AG10803 (cell line): ENCODE measurements at regions not wholly inside any gene's neighbourhood (a gene's known extent, or its start where the extent isn't known, plus 50 kb on each side); places are given as distances from the start of the nearest gene placed in this dataset.

Source experiments
- DNase-seq: peaks from one replicate; pipeline ENCODE4 v3.0.0; 2010; ENCODE audit warnings: low read depth
- H3K4me3 ChIP-seq: 2 replicates; pipeline ENCODE4 v1.5.1; 2011; ENCODE audit warnings: mild to moderate bottlenecking, low read length, control low read depth
- TF ChIP-seq, protein P1 (sequence below): conservative IDR thresholded peaks from 2 replicates; pipeline ENCODE4 v1.5.1; 2011; ENCODE audit warnings: mild to moderate bottlenecking, low read length, control low read depth, inconsistent platforms

DNA sequence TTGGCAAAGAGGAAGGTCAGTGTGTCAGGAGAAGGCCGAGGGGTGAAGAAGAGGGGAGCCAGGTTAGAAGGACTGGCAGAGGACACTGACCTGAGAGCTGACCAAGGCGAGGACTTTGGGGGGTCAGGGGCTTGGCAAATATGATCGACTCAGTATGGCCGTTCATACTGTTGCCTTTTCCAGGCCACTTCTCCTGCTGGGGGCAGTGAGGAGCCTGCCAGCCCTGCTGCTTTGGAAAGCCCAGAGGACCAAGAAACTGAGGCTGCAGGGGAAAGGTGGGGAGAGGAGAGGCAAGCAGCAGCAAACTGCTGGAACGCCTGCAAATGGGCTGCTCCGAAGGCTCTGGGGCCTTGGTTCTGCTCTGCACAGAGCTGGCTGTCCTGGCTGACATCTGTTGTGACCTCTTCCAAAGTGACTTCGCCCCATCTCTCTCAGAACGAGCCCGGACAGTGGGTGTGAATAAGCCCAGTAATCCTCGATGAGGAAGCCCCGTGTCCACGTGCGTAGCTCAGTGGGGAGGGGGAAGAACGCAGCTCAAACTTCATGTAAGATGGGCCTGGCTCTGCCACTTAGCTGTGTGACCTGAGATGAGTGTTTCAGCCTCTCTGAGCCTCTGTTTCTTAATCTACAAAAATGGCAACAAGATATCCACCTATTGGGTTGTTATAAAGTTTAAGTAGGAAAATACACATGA lies 111.3 kb downstream of the SALL1 start:
- TF ChIP-seq, protein P1, sequence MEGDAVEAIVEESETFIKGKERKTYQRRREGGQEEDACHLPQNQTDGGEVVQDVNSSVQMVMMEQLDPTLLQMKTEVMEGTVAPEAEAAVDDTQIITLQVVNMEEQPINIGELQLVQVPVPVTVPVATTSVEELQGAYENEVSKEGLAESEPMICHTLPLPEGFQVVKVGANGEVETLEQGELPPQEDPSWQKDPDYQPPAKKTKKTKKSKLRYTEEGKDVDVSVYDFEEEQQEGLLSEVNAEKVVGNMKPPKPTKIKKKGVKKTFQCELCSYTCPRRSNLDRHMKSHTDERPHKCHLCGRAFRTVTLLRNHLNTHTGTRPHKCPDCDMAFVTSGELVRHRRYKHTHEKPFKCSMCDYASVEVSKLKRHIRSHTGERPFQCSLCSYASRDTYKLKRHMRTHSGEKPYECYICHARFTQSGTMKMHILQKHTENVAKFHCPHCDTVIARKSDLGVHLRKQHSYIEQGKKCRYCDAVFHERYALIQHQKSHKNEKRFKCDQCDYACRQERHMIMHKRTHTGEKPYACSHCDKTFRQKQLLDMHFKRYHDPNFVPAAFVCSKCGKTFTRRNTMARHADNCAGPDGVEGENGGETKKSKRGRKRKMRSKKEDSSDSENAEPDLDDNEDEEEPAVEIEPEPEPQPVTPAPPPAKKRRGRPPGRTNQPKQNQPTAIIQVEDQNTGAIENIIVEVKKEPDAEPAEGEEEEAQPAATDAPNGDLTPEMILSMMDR: no peak
- no peak for DNase-seq
- H3K4me3 ChIP-seq: no peak overlapping the region

DNA sequence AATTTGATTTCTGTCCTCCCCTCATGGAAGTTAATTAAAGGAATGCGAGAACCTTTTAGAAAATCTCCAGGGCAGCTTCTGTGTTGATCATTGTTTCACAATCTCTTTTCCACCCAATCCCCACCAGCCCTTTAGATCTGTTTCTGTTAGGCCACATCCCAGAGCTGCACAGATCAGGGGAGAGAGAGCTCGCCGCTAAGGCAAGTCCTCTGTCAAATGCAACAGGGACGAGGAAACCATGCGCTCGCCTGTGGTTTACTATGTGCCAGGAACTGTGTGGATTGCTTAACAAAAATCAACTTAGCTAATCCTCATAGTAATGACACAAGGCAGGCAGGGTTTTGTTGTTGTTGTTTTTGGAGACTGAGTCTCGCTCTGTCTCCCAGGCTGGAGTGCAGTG lies 115.4 kb downstream of the SALL1 start:
- no peak for DNase-seq
- no peak overlapping the region for H3K4me3 ChIP-seq
- TF ChIP-seq, protein P1: no peak

DNA sequence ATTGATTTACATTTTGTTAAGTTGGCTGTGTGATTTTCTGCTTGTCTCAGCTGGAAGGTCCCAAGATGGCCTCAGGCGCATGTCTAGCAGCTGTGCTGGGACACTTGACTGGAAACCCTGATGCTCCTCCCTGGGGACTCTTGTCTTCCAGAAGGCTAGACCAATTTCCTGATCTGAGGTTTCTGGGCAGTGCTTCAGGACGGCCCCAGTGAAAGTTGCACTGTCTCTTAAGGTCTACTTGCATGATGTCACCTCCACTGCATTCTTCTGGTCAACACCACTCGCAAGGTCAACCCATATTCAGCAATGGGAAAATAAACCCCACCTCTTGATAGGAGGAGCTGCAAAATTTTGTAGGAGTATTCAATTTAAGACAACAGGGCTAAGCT lies 116.0 kb downstream of the SALL1 start:
- peak; percentile 29 for DNase-seq
- no peak overlapping the region for H3K4me3 ChIP-seq
- TF ChIP-seq, protein P1: no peak

DNA sequence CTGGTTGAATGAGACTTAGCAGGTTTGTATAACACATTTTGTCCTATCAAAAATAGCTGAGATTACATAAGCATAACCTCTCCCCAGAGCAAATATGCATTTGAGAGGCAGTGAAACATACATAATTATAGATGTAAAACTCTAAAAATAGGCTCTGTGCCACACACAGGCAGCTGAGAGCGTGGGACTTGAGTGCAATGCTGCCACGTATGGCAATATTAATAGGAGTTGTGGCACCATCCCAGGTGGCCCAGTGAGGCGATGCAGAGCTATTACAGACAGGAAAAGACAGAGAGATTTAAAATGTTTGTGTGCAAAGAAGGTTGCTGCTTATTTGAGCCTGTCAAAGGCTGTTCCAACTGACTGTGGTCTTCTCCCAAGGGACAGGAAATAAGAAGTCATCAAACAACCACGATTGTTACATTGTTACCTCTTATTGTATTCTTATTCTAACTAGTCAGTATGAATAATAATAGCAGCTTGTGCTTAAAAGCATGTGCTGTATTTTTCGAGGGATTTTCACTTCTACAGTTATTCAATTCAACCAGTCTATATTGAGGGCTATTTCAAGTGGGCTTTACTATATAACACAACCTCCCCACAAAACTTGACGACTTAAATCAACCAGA lies 116.5 kb downstream of the SALL1 start:
- TF ChIP-seq, protein P1: no peak
- H3K4me3 ChIP-seq: no peak overlapping the region
- DNase-seq: no peak

DNA sequence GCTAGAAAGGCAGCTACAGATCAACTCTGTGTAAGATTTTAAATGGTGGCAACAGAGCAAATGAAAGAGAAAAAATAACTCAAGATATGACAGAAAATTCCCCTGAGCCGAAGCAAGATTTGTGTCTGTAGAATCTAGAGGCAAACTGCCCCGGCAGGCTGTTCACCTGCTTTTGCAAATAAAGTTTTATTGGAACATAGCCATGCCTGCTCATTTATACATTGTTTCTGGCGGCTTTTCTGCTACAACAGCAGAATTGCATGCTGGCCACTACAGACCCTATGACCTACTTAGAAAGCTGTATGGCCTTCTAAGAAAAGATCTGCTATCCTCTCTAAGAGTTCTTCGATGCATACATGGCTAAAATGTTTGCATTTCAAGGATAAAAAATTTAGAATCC lies 119.5 kb downstream of the SALL1 start:
- H3K4me3 ChIP-seq: no peak overlapping the region
- TF ChIP-seq, protein P1: no peak
- DNase-seq: no peak

DNA sequence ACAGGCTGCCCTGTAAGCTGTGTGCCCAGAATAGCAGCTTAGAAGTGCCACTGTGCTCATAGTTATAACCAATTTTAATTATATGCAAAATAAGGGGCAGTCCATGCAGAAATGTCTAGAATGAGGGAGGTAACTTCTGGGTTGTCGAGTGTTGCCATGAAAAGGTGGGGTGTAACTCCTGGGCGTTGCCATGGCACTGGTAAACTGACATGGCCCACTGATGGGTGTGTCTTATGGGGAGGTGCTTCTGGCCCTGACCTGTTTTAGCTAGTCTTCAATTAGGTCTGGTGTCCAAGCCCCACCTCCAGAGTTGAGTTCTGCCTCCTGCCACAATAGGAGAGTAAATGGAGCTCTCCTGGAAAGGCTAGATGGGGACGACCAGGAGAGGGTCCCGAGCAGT lies 120.6 kb downstream of the SALL1 start:
- TF ChIP-seq, protein P1: no peak
- DNase-seq: no peak
- no peak overlapping the region for H3K4me3 ChIP-seq

DNA sequence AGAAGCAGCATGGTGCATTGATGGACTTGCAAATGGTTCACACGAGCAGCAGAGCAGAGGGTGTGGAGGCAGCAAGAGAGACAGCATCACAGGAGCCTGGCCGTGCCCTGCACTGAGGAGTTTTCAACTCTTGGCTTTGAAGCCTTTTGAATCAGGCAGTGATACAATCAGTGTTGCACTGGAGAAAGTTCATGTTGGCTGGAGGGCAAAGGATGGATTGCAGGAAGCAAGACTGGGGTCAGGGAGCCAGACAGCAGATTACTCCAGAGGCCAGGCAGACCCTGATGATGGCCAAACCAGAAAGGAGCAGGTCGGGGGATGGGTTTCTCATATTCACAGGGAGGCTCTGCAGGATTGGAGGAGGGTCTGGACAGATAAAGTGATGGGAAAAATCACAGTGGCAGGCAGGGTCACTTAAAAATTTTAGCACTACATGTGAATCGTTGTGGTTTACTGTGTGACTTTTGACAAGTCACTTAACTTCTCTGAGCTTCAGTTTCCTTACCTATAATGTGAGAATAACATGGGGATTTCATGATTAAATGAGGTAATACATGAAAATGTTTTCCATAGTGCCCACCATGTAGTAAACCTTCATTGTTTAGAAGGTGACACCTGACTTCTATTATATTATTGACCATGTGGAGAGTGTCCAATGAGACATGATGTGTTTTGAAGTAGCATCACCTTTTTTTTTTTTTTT lies 125.3 kb downstream of the SALL1 start:
- DNase-seq: no peak
- H3K4me3 ChIP-seq: no peak overlapping the region
- TF ChIP-seq, protein P1: no peak
